ENCODE measurements at regions not wholly inside any gene's neighbourhood (a gene's known extent, or its start where the extent isn't known, plus 50 kb on each side); places are given as distances from the start of the nearest gene placed in this dataset.

- TF ChIP-seq TCF7L2 (IDR thresholded peaks at IDR 0.05; ENCODE audit: low read depth, low read length), result no peak
- no peak for TF ChIP-seq REST (IDR thresholded peaks at IDR 0.05; ENCODE audit: insufficient read depth in 1 of 2, low read depth in 2 of 2, low read length in 1 of 2)
- no peak for TF ChIP-seq POLR2AphosphoS5 (IDR thresholded peaks at IDR 0.05; ENCODE audit: low read depth, low read length)
- TF ChIP-seq SIN3A (IDR thresholded peaks at IDR 0.05; ENCODE audit: borderline replicate concordance, insufficient read depth, low read depth, low read length), result no peak
- TF ChIP-seq, protein P1, sequence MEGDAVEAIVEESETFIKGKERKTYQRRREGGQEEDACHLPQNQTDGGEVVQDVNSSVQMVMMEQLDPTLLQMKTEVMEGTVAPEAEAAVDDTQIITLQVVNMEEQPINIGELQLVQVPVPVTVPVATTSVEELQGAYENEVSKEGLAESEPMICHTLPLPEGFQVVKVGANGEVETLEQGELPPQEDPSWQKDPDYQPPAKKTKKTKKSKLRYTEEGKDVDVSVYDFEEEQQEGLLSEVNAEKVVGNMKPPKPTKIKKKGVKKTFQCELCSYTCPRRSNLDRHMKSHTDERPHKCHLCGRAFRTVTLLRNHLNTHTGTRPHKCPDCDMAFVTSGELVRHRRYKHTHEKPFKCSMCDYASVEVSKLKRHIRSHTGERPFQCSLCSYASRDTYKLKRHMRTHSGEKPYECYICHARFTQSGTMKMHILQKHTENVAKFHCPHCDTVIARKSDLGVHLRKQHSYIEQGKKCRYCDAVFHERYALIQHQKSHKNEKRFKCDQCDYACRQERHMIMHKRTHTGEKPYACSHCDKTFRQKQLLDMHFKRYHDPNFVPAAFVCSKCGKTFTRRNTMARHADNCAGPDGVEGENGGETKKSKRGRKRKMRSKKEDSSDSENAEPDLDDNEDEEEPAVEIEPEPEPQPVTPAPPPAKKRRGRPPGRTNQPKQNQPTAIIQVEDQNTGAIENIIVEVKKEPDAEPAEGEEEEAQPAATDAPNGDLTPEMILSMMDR (IDR thresholded peaks at IDR 0.05), result no peak
- H3K27ac ChIP-seq (ENCODE audit: low read length), result no peak overlapping the region
- BruUV-seq (replicated peaks), result no TSS peak
- no peaks in the 10 kb centered on the region for H3K27me3 ChIP-seq (ENCODE audit: control insufficient read depth, insufficient read depth, low read length)
- ATAC-seq (no peak), DNase-seq (ENCODE audit: low read depth, low spot score) (no peak)
- no peaks in the 10 kb centered on the region for H3K36me3 ChIP-seq (ENCODE audit: control insufficient read depth, insufficient read depth, low read length)
- no peak overlapping the region for H3K4me3 ChIP-seq (ENCODE audit: low read depth in 2 of 2, low read length in 2 of 2)
- CTCF ChIA-PET, result no interaction called here
- POLR2A ChIA-PET, result no interaction called here
- H3K4me1 ChIP-seq (ENCODE audit: control insufficient read depth, insufficient read depth, low read length), result no peaks in the 10 kb centered on the region
- H3K9me3 ChIP-seq (ENCODE audit: control insufficient read depth, insufficient read depth, low read depth, low read length), result no peaks in the 10 kb centered on the region
- in situ Hi-C loops (cut with HindIII; ENCODE audit: low pct_unique_long_range_greater_than_20kb, low sequenced_read_pairs), result no loop called here
- intact Hi-C loops (cut with micrococcal nuclease; ENCODE audit: unreplicated experiment), result no loop called here
Observed at GRCh38 chr6:44569931-44570385, 182.5 kb downstream of the CDC5L start.

- TF ChIP-seq SIN3A (IDR thresholded peaks at IDR 0.05; ENCODE audit: borderline replicate concordance, insufficient read depth, low read depth, low read length) (no peak), REST (IDR thresholded peaks at IDR 0.05; ENCODE audit: insufficient read depth in 1 of 2, low read depth in 2 of 2, low read length in 1 of 2) (no peak), TCF7L2 (IDR thresholded peaks at IDR 0.05; ENCODE audit: low read depth, low read length) (no peak), POLR2AphosphoS5 (IDR thresholded peaks at IDR 0.05; ENCODE audit: low read depth, low read length) (no peak)
- TF ChIP-seq, protein P1 (IDR thresholded peaks at IDR 0.05), result no peak
- no peak for ATAC-seq
- BruUV-seq (replicated peaks), result no TSS peak
- Histone ChIP-seq H3K36me3 (ENCODE audit: control insufficient read depth, insufficient read depth, low read length) (no peaks in the 10 kb centered on the region), H3K27ac (ENCODE audit: low read length) (no peak overlapping the region), H3K4me3 (ENCODE audit: low read depth in 2 of 2, low read length in 2 of 2) (no peak overlapping the region), H3K27me3 (ENCODE audit: control insufficient read depth, insufficient read depth, low read length) (no peaks in the 10 kb centered on the region), H3K9me3 (ENCODE audit: control insufficient read depth, insufficient read depth, low read depth, low read length) (no peaks in the 10 kb centered on the region), H3K4me1 (ENCODE audit: control insufficient read depth, insufficient read depth, low read length) (no peaks in the 10 kb centered on the region)
- CTCF ChIA-PET, result interaction anchor here (0.7 kb wide), 1 partner anchor 102 kb away, joined by 3 read pairs; no protein-coding TSS in a partner anchor
- in situ Hi-C loops (cut with HindIII; ENCODE audit: low pct_unique_long_range_greater_than_20kb, low sequenced_read_pairs) (no loop called here), intact Hi-C loops (cut with micrococcal nuclease; ENCODE audit: unreplicated experiment) (no loop called here)
- DNase-seq (ENCODE audit: low read depth, low spot score), result no peak
- POLR2A ChIA-PET, result no interaction called here
Observed at GRCh38 chr6:44571510-44571909, 184.0 kb downstream of the CDC5L start.
